ENCODE measurements at regions not wholly inside any gene's neighbourhood (a gene's known extent, or its start where the extent isn't known, plus 50 kb on each side); places are given as distances from the start of the nearest gene placed in this dataset.

GRCh38 chr1:214928574-214928973 lies 154.0 kb upstream of the KCNK2 start:
- Histone ChIP-seq H4K20me1 (ENCODE audit: insufficient read depth) (no peaks in the 10 kb centered on the region), H3K4me1 (ENCODE audit: control insufficient read depth in 1 of 2, insufficient read depth in 2 of 2, low read depth in 1 of 2, low read length in 1 of 2) (no peaks in the 10 kb centered on the region), H3K27me3 (ENCODE audit: insufficient read depth) (no peaks in the 10 kb centered on the region), H3K9me3 (no peaks in the 10 kb centered on the region), H3K36me3 (replicated peaks in 1 of 2; ENCODE audit: control insufficient read depth in 1 of 2, insufficient read depth in 2 of 2, low read length in 1 of 2) (no peaks in the 10 kb centered on the region), H3K4me2 (no peak overlapping the region), H3K4me3 (ENCODE audit: low read depth in 2 of 2, low read length in 1 of 2) (no peak overlapping the region), H3K79me2 (ENCODE audit: insufficient read depth) (no peaks in the 10 kb centered on the region), H3F3A (replicated peaks; ENCODE audit: insufficient read depth) (no peaks in the 10 kb centered on the region), H3K9ac (no peak overlapping the region), H2AFZ (ENCODE audit: low read depth) (no peak overlapping the region), H3K9me2 (no peaks in the 10 kb centered on the region), H3K27ac (ENCODE audit: low read depth in 2 of 2, low read length in 1 of 2) (no peak overlapping the region)
- no peak for TF ChIP-seq PBX3 (IDR thresholded peaks at IDR 0.05)
- TF ChIP-seq SIN3A (IDR thresholded peaks at IDR 0.05; ENCODE audit: borderline replicate concordance, low read depth, low read length): no peak
- TF ChIP-seq MXI1 (IDR thresholded peaks at IDR 0.05; ENCODE audit: low read depth, low read length): no peak
- ChIA-PET CTCF (no interaction called here), POLR2A (no interaction called here)
- DNase-seq: no peak
- WGBS (ENCODE audit: low lambda C conversion rate): 51% methylated on average over 2 of the region's 2 CpGs

GRCh38 chr1:214933375-214933774 lies 149.2 kb upstream of the KCNK2 start:
- no peak overlapping the region for H3K4me3 ChIP-seq (ENCODE audit: low read depth in 2 of 2, low read length in 1 of 2)
- H4K20me1 ChIP-seq (ENCODE audit: insufficient read depth): no peaks in the 10 kb centered on the region
- no peaks in the 10 kb centered on the region for H3K9me3 ChIP-seq
- no peak overlapping the region for H3K4me2 ChIP-seq
- DNase-seq: no peak
- TF ChIP-seq ZBTB33 (IDR thresholded peaks at IDR 0.05; ENCODE audit: borderline replicate concordance, low read depth) (no peak), JUND (IDR thresholded peaks at IDR 0.05) (no peak), TAF1 (IDR thresholded peaks at IDR 0.05; ENCODE audit: borderline replicate concordance, low read depth, low read length) (no peak), SIN3A (IDR thresholded peaks at IDR 0.05; ENCODE audit: borderline replicate concordance, low read depth, low read length) (no peak), CTCF (IDR thresholded peaks at IDR 0.05) (no peak), RCOR1 (IDR thresholded peaks at IDR 0.05; ENCODE audit: low read length) (no peak), ELF1 (IDR thresholded peaks at IDR 0.05) (no peak), GATA2 (CRISPR knock-in tag; IDR thresholded peaks at IDR 0.05) (no peak), POLR2AphosphoS5 (IDR thresholded peaks at IDR 0.05; ENCODE audit: low read depth, low read length) (no peak), MEF2A (IDR thresholded peaks at IDR 0.05; ENCODE audit: borderline replicate concordance, low read depth) (no peak), REST (IDR thresholded peaks at IDR 0.05; ENCODE audit: low read depth, low read length) (no peak), MAX (IDR thresholded peaks at IDR 0.05; ENCODE audit: low read depth) (no peak)
- H3K9ac ChIP-seq: no peak overlapping the region
- no peaks in the 10 kb centered on the region for H3K79me2 ChIP-seq (ENCODE audit: insufficient read depth)
- H2AFZ ChIP-seq (ENCODE audit: low read depth): no peak overlapping the region
- no peaks in the 10 kb centered on the region for H3K9me2 ChIP-seq
- H3K27me3 ChIP-seq (ENCODE audit: insufficient read depth): no peaks in the 10 kb centered on the region
- H3K27ac ChIP-seq (ENCODE audit: low read depth in 2 of 2, low read length in 1 of 2): no peak overlapping the region
- ChIA-PET CTCF (interaction anchor here (0.8 to 1.5 kb wide), 2 partner anchors 10 to 12 kb away, joined by 3 to 7 read pairs; no protein-coding TSS in a partner anchor), POLR2A (no interaction called here)
- H3K4me1 ChIP-seq (ENCODE audit: control insufficient read depth in 1 of 2, insufficient read depth in 2 of 2, low read depth in 1 of 2, low read length in 1 of 2): no peaks in the 10 kb centered on the region; a peak in 2 of 4 replicates
- H3K36me3 ChIP-seq (replicated peaks in 1 of 2; ENCODE audit: control insufficient read depth in 1 of 2, insufficient read depth in 2 of 2, low read length in 1 of 2): no peaks in the 10 kb centered on the region
- 50% methylated on average over 4 of the region's 4 CpGs for WGBS (ENCODE audit: low lambda C conversion rate)
- H3F3A ChIP-seq (replicated peaks; ENCODE audit: insufficient read depth): no peaks in the 10 kb centered on the region

All from SK-N-SH (cell line).